GDM1 (cell line): ENCODE measurements at regions not wholly inside any gene's neighbourhood (a gene's known extent, or its start where the extent isn't known, plus 50 kb on each side); places are given as distances from the start of the nearest gene placed in this dataset.
A peak's percentile ranks its signal among the peaks of the same experiment; 100 is the strongest.

ENCODE experiments used
- DNase-seq: peaks from one replicate; lab custom pipeline; 2025; lab: John Stamatoyannopoulos, UW

DNA sequence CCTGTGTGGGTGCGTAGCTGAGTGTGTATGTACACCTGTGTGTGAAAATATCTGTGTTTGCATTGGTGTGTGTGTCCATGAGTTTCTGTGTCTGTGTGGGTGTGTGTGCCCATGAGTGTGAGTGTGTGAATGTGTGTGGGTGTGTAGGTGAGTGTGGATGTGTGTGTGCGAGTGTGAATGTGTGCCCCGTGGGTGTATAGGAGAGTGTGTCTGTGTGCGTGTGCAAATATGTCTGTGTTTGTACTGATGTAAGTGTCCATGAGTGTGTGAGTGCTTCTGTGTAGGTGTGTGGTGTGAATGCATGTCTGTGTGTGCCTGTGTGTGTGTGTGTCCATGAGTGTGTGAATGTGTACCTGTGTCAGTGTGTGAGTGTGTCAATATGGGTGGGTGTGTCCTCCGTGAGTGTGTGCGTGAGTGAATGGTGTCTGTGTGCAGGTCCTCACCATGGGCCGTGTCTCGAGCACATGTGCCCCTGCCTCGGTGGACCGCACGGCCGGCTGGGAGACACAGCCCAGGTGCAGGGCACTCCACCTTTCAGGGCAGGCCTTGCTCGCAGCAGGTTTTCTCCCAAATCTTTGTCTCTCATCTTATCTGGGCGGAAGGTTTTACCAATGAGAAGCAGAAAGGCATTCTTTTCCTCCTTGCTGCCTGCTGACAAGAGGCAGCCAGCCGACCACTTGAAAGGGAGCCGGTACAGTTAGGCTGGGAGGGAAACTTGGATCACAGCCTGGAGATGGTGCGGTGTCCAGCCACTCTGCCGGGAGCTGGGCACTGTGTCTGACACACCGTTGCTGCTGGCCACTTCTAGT is 107.1 kb upstream of the FAM20C start:
- DNase-seq = no peak

- DNase-seq = no peak
These were observed 106.4 kb upstream of the FAM20C start for GRCh38 chr7:85883-86515.

DNA sequence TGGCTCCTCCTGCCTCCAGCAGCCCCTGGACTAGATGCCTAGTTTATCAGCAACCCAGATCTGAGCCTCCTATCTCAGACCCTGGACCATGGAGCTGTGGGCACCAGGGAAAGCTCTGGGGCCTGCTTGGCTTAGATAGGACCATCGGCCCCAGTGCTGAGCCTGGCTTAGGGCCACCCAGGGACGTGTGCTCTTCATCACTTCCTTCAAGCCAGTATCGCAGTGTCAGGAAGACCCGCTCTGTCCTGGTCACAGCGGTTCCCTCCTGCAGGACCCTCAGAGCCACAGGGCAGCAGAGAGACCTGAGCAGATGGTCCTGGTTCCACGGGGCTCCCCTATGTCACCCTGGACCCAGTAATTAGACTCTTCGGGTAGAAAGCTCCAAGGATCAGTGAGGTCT is 105.7 kb upstream of the FAM20C start:
- no peak for DNase-seq

DNA sequence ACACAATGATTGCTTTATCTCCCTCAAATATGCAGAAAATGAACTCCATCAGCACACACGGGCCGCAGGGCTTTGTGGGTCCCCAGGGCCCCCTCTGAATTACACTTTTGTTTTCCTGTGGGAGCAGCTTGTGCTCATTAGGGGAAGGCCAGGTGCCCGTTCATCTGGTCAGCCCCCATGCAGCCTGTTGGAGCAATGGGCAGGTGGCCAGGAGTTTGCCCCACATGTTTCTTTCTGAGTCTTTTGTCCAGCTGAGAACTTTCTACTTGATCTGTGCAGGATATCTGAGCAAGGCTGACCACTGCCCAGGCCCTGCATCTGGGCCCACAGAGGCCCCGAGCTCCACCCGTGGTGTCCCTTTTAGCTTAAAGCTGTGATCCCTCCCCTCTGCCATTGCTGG is 105.3 kb upstream of the FAM20C start:
- DNase-seq = no peak

DNA sequence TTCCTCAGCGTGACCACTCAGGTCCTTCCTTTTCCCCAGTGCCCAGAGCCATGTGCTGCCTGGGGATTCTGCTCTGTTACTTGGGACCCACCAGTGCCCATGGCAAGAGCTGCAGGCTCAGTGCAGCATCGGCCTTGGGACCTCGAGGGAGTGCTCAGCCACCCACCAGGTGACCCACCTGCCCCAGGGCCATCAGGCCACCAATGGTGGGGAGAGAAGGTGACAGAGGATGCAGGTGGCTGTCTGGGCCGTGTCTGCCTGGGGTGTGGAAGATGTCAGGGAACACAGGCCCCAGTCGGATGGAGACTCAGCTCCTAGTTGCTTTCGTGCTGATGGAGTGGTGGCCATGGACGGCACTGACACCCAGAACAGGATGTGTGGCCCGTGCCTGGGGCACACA is 104.7 kb upstream of the FAM20C start:
- DNase-seq = no peak

DNA sequence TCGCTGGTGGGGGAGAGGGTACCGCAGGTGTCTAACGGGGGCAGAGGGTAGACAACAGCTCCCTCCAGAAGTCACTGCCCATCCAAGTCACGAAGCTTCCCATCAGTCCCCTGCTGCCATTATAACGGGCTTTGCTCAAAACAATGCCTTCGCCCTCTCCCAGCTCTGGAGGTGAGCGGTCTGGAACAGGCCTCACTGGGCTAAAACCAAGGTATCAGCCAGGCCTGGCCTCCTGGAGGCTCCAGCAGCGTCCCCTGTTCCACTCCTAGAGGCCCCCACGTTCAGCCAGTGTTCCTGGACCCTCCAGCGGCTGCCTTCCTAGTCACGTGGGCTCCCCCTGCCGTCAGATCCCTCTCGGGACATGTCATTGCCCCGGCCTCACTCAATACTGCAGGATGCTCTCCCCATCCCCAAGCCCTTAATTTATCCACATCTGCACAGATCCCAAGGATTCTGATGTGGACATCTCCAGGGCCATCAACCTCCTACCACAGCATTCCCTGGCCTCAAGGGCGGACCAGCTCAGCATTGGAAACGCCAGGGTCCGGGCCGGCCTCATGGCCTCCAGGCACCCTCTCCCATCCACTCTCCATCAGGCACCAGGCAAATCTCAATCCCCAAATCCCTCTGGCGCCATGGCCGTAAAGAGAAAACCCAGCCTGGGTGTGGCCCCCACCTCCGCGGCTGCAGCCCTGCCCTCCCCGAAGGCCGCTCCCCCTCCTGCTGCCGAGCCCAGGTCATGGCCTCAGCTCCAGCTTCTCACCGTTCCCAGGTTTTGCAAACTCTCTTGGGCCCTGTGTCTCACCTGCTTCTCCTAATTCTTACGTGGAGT is 104.1 kb upstream of the FAM20C start:
- DNase-seq = no peak

- no peak for DNase-seq
These were observed 103.5 kb upstream of the FAM20C start for GRCh38 chr7:88927-89231.

DNA sequence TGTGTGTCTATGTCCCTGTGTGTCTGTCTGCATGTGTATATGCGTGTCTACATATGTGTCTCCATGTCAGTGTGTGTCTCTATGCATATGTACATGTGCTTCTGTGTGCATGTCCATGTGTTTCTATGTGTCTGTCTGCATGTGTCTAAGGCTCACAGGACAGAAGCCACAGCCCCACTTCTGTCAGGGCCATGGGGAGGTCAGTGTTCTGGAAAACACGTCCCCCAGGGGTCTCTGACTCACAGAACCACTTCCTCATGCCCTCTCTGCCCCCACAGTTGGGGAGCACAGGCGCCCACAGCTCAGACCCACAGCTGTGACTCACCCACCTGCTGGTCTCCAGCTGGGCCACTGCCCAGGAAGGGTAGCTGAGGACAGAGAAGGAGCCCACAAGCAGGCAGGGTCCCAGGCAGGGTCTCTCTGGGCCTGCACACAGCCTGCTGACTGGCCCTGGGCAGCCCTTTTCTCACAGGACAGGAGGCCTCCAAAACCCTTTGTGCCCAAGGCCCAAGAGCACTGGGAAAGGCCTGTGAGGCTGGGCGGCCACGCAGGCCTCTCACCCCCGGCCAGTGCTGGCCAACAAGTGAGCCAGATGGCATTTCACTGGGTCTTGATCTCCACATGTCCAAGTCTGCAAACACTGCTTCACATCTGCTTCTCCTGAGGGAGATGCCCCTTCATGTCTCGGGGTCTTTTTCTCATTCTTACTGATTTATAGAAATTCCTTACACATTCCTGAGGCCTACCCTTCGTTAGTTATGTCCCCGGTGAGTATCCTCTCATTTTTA is 102.9 kb upstream of the FAM20C start:
- peak; percentile 73 for DNase-seq

- DNase-seq = no peak
These were observed 102.0 kb upstream of the FAM20C start for GRCh38 chr7:90111-91063.

GRCh38 chr7:91396-92175 is 100.8 kb upstream of the FAM20C start:
- no peak for DNase-seq

DNA sequence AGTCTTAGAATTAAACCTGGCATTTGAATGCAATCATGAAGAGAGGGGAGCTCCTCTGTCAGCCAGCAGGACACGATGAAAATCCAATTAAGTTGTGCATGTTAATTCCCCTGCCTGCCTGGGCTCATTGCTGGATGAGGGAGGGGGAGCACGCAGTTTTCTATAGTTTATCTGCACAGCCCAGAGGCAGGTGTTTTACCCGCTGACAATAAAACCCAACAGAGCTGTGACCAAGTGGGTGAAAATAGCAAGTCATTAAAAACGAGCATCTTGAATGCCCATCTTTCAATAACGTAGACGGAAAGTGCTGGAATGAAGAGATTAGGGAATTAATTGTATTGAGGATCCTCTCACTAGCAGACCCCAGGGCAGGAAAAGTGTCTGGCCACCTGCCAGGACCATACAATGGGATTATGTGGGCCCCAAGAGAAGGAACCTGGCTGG is 100.1 kb upstream of the FAM20C start:
- no peak for DNase-seq

- no peak for DNase-seq
These were observed 99.3 kb upstream of the FAM20C start for GRCh38 chr7:92888-93672.

- no peak for DNase-seq
These were observed 98.0 kb upstream of the FAM20C start for GRCh38 chr7:94251-94801.

- no peak for DNase-seq
These were observed 97.0 kb upstream of the FAM20C start for GRCh38 chr7:95180-95862.

DNA sequence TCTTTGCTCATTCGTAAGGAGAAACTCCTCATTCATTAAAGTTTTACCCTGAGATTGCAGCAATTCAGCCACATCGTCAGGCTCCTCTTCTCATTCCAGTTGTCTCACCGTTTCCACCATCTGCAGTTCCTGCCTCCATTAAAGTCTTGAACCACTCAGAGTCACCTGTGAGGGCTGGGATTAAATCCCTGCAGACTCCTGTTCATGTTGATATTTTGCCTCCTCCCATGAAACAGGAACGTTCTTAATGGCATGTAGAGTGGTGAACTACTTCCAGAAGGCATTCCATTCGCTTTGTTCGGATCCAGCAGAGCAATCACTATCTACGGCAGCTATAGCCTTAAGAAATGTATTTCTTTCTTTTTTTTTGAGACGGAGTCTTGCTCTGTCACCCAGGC is 96.5 kb upstream of the FAM20C start:
- DNase-seq = no peak

GRCh38 chr7:96861-97260 is 95.5 kb upstream of the FAM20C start:
- DNase-seq = no peak

DNA sequence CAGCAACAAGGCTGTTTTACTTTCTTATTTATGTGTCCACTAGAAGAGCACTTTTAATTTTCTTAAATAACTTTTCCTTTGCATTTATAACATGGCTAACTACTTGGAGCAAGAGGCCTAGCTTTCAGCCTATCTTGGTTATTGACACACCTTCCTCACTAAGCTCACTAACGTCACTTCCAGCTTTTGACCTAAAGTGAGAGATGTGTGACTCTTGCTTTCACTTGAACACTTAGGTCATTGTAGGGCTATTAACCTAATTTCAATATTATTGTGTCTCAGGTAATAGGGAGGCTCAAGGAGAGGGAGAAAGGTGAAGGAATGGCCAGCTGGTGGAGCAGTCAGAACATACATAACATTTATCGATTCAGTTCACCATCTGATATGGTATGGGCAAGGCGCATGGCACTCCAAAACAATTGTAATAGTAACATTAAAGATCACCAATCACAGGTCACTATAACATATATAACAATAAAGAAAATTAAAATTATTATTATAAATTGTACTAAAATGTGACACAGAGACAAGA is 95.0 kb upstream of the FAM20C start:
- no peak for DNase-seq
